GM18502 (cell line): ENCODE measurements at regions not wholly inside any gene's neighbourhood (a gene's known extent, or its start where the extent isn't known, plus 50 kb on each side); places are given as distances from the start of the nearest gene placed in this dataset.

Source experiments
- ATAC-seq: cut with Tn5 transposase; IDR thresholded peaks from one replicate; pipeline ENCODE4 v1.9.1; 2021; ENCODE audit warnings: mild to moderate bottlenecking; ENCODE audit not compliant: unreplicated experiment, poor library complexity

DNA sequence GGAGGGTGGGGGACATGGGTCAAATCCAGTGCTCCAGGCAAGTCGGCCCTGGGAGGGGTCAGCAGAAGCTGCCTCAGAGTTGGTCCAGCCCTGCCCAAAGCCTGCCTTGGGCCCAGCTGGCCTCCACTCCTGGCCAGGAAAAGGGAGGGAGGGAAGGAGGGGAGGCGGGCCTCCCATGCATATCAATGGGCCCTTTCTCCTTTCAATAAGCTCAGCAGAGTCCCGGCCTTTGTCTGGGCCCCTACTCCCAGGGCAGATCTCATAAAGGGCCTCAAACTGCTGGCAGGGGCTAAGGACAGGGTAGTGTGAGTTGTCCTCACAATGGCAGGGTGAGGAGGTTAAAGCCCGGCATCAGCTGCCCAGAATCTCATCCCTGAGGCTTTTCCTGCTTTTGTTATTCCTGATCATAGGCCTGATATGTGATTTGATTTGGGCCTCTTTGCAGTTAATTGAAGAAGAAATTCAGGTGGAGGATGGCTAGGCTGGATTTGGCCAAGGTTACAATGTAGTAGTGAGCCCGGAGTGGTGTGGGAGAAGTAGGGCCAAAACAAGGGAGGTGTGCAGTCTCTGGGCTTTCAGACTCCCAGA, 121.1 kb upstream of the ATP6AP2 start:
- ATAC-seq: no peak

DNA sequence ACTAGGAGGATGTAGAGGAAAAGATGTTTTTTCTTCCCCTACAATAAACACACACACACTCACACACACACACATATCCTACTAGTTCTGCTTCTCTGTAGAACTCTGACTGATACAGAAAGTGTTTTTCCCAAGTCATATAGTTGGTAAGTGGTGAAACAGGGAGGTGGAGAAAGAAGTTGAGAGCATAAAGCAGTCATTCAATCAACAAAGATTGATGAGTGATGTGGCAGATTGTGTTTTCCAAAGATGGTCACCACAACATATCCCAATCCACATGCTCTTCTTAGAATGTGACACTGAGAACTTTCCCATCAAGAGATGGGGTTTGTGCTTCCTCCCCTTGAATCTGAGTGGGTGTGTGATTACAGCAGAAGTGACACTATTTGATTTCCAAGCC, 123.4 kb upstream of the ATP6AP2 start:
- no peak for ATAC-seq

DNA sequence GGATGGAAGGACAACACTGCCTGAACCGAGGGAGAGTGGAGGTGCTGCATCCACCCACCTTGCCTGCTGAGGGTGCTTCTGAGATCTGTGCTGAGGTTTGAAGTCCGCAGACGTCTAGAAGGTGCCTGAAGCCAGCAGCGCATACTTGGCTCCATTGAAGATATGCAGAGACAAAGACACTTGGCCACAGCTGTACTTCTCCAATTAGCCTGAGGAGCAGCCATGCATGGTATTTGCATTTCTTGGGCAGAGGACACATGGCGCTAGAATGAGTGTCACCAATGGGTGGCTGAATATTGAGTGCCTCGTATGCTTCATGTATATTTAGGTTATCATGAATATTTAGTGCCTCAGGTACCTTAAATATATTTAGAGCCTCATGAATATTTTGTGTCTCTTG, 128.7 kb upstream of the ATP6AP2 start:
- no peak for ATAC-seq

DNA sequence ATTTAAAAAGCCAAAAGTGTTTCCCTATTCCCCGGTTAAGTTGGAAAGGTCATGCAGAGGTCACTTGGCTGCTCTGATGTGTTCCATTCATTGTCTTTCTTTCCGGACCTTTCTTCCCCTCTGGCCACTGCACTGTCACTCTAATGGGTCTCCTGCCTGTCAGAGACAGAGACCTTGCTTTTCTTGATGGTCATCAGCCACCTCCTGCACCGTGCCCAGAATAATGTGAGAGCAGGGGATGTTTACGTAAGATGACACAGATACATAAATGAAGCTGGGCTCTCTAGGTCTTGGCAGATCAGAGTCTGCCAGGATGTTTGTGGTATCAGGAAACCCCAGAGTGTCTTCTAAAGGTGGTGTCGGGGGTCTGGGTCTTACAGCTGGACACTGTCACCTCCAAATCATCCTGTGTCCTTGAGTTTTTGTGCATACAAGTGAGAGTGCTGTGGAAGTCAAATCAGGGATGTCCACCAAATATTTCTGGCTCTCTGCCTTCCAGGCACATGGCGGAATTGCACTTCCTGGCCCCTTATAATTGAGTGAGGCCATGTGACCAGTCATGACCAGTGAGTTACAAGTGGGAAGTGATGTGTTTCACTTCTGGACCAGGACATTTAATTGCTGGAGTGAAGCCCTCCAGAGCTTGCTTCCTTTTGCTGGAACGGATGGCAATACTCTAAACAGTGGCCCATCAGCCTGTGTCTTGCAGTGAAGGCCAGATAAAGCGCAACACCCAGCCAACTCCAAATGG, 130.6 kb upstream of the ATP6AP2 start:
- ATAC-seq: no peak

- no peak for ATAC-seq
Measured at GRCh38 chrX:40449396-40449795, 131.4 kb upstream of the ATP6AP2 start.

DNA sequence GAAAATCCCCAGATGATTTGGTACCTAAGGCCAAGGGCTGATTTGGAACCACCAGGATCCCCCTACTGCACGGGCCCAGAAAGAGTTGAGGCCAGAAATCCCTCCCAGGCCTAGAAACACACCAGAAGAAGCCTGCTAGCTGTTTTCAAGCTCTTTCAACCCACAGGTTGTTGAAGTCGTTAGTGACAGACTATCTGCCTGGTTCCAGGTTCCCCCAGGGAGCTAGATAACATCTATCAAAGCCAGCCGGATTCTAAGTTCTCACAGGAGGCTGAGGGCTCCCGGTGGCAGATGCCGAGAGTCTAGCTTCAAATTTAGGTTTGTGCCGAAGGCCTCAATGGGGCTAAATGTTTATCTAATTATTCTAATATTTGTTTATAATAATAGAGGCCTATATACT, 132.0 kb upstream of the ATP6AP2 start:
- no peak for ATAC-seq

DNA sequence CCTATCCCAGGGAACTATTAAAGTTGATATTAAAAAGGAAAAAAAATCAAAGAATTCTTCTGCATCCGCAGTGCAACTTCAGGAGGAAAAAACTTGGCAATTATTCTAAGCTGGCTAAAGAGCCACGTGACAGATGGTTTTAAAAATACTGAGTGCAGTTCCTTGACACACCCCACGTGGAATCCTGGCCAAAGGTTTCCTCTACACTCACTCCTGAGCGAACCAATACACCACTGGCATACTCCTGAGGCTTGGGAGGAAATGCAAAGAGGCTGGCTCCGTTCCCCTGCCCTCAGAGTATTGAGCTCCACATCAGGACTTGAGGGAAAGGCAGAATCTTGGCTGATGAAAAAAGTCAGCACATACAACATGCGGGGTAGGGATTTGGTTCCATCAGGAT, 133.8 kb upstream of the ATP6AP2 start:
- ATAC-seq: no peak

DNA sequence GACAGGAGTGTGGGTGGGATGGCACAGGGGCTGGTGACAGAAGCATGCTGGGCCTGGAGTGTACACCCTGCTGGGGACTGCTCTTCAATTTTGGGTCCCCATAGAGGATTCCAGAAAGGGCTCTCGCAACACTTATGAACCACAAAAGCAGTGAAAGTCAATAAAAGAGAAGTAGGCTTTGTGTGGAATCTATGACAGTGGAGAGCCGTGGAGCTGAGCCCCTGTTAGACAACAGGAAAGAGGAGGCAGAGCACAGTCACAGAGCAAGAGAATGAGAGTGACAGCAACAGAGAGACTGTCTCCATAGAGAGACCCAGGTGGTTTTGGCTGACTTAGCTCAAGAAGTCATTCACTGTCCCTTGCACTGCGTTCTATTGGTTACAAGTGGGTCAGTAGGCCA, 135.1 kb upstream of the ATP6AP2 start:
- ATAC-seq: no peak

DNA sequence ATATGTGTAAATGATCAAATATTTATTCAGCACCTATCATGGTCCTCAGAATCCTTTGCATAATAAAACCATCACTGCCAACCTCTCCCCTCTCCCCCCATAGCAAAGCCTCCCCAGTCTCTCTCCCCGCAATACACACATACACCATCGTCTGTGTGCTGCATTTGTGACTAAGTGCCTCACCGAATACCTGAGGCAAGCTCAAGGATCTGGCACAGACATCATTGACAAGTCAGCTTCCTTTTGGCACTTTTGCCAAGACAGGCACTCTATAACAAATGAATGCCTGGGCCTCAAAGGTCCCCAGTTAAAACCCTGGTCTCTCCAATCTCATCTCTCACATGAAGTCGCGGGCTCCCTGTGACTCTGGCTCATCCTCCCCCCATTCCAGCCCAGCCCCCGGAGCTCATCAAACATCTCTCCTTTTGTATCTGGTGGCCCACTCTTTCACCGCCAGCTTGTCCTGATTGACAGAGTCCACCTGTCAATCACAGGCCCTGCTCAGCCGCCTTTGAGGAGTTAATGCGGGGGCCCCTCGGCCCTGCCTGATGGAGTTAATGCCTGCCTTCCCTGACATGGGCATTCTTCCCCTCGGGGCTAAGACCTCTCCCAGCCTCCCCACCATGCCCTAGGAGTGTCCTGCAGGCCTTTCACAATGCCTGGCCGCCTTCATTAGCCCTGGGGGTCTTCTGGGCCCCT, 135.8 kb upstream of the ATP6AP2 start:
- ATAC-seq: no peak

DNA sequence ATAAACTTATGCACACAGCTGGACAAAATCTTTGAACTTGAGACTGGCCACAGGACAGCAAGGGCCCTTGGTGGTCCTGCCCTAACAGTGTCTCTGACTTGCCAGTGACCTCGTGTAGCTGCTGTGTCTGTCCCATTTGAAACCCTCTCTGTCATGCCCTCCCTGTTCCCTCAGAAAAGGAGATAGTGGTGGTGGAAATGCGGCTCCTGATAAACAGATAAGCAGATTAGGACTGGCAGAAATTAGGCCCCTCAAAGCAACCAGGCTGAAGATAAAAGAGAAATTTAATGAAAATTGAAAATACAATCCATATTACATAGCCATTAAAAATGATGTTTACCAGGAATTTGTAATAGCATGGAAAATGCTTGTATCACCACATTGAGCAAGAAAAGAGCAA, 136.6 kb upstream of the ATP6AP2 start:
- no peak for ATAC-seq

DNA sequence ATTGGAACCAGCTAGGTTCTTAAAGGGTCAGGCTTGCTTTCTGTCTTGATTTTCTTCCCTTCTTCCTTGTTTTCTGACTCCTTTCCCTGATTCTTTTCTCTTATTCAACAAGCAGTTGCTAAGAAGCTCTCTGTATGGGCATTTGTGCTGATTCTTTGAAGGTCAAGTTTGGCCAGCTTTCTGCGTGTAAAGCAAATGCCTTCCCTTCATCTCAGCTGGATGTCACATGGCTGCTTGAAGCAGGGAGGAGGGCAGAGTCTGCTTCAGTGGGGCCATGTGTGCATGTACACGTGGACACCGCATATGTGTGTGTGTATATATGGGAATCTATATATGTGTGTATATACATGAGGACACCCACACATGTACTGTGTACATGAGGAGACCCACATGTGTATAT, 139.9 kb upstream of the ATP6AP2 start:
- no peak for ATAC-seq

GRCh38 chrX:40439625-40440532, 140.9 kb upstream of the ATP6AP2 start:
- ATAC-seq: no peak

DNA sequence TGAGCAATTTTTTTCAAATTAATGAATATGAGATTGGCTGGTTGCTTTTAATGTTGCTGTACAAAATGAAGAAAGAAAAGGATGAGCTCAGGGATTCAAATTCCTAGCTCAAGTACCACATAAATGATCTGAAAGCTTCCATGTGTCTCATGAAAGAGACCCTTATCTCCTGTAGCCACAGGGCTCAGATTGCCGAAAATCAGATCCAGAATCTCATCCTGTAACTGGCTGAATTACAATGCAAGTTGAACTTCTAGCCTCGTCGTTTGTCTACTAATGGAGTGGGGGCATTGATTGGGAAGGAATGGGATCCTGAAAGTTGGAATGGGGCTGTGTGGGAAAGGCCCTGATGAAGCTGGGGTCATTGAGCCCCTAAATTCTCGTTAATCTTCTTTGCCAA, 143.4 kb upstream of the ATP6AP2 start:
- ATAC-seq: no peak

DNA sequence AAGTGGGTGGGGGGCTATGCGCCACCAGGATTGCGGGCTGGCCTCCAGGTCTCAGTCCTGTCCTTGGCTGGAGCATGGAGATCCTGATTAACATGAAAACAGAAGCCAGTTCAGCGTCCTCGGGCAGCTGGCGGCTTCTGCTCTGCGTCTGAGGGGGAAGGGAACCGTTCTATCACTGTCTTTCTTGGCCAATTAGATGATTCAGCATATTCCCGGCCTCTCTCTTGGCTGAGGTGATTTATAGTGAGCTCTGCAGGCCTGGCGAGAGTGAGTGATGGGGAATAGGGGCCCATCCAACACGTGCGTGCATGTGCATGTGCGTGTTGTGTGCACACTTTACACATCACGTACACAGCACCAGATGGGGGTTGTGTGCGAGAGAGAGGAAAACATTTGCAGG, 145.8 kb upstream of the ATP6AP2 start:
- ATAC-seq: no peak

DNA sequence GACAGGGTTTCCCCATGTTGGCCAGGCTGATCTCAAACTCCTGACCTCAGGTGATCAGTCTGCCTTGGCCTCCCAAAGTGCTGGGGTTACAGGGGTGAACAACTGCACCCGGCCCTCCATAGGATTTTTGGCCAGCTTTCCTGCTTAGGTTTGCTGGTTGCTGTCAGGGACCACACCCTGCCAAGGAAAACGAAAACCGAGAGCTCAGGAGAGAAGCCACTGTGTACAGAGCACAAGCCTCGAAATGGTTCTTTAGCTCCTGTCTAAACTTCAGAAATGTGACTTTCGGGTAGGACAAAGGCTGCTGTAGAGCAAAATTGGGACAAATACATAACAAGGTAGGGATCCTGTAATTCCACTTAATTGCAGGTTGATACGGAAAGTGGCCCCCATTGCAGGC, 146.3 kb upstream of the ATP6AP2 start:
- ATAC-seq: no peak

DNA sequence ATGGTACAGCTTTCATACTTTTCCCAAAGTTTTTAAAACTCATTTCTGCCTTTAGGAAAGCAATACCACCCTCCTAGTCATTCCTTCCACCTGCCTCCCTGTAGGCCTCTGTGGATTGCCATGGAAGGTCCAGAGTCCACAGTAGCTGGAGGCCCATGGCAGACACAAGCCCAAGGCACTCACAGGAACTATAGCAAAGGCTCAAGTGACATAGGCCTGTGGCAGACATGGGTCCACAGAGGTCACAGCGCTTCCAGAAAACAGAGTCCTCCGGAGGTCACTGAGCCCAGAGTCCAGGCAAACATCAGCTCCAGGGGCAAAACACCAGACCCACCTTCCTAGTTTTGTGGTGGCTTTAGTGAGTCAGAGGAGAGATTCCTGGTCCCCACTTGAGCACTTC, 147.6 kb upstream of the ATP6AP2 start:
- no peak for ATAC-seq

- no peak for ATAC-seq
Measured at GRCh38 chrX:40424259-40424658, 156.5 kb upstream of the ATP6AP2 start.

- ATAC-seq: no peak
Measured at GRCh38 chrX:40423299-40423698, 157.5 kb upstream of the ATP6AP2 start.

GRCh38 chrX:40422021-40422420, 158.7 kb upstream of the ATP6AP2 start:
- no peak for ATAC-seq

DNA sequence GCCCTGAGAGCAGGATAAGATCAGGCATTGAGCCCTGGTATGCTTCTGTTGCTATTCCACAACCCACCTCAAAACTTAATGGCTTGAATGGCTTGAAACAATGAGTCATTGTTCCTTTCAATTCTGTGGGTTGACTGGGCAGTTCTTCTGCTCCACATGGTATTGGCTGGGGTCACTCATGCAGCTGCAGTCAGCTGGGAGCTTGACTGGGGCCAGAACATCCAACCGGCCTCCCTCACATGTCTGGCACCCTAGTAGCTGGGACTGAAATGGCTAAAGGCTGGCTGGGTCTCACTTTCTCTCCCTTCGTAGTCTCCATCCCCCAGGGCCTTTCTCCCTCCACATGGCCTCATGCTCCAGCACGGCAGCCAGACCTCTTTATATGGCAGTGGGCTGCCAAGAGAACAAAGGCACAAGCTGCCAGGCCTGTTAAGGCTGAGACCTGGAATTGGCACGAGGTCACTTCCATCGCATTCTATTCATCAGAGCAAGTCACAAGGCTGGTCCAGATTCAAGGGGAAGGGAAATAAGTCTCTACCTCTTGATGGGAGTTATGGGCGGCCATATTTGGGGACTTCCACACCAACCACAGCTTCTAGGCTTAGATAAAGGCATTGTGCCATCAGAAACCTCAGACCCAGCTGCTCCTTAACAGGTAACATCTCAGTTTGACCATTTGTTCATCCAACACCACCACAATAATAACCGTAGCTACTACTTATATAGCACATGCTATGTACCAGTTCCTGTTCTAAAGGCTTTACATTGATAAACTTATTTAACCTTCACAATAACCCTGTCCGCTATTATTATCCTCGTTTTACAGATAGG, 159.7 kb upstream of the ATP6AP2 start:
- peak; percentile 53 for ATAC-seq
